ENCODE measurements at regions not wholly inside any gene's neighbourhood (a gene's known extent, or its start where the extent isn't known, plus 50 kb on each side); places are given as distances from the start of the nearest gene placed in this dataset.

DNA sequence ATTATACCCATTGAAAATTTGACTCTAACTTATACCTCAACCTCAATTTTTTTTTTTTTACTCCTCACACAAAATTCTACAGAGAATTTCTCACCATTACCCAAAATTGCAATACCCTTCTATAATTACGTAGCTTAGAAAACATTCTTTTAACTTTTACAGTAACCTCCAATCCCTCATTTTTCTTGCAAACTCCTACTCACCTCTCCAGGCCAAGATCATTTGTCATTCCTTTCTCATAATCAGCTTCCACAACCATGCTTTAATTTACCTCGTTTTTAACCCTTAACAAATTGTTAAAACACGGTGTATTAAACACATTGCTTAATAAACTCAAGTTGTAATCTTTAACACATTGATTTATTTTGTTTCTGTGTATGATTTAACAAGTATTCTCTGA, 289.7 kb upstream of the TRAM1L1 start:
- TF ChIP-seq POLR2A (IDR thresholded peaks at IDR 0.05) (no peak), CTCF (IDR thresholded peaks at IDR 0.05) (no peak)
- Histone ChIP-seq H3K27me3 (no peaks in the 10 kb centered on the region), H3K36me3 (no peaks in the 10 kb centered on the region), H3K9me3 (no peaks in the 10 kb centered on the region), H3K4me3 (no peak overlapping the region), H3K4me1 (no peaks in the 10 kb centered on the region), H3K27ac (no peak overlapping the region)
- intact Hi-C loops (cut with DNase I; ENCODE audit: low total_unique reads) = no loop called here
- no peak for DNase-seq

DNA sequence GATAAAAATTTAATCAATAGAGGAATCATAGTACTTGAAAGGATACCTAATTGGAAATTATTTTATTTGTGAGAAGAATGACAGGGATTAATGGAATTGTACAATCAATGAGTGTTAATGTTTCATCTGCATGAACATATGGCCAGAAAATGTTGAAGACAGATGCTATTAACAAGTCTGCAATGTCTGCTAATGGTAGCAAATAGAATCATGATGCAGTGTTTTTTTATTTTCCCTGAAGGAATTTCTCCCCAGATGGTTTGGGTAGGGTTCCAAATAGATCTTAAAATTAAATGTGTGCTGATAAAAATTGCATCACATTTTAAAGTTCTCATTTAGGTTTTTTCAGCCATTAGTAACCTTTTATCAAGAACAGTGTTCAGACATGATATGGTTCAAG, 291.3 kb upstream of the TRAM1L1 start:
- intact Hi-C loops (cut with DNase I; ENCODE audit: low total_unique reads) = no loop called here
- H3K4me3 ChIP-seq = no peak overlapping the region
- TF ChIP-seq POLR2A (IDR thresholded peaks at IDR 0.05) (no peak), CTCF (IDR thresholded peaks at IDR 0.05) (no peak)
- no peaks in the 10 kb centered on the region for H3K4me1 ChIP-seq
- H3K36me3 ChIP-seq = no peaks in the 10 kb centered on the region
- DNase-seq = no peak
- no peaks in the 10 kb centered on the region for H3K9me3 ChIP-seq
- no peak overlapping the region for H3K27ac ChIP-seq
- no peaks in the 10 kb centered on the region for H3K27me3 ChIP-seq

DNA sequence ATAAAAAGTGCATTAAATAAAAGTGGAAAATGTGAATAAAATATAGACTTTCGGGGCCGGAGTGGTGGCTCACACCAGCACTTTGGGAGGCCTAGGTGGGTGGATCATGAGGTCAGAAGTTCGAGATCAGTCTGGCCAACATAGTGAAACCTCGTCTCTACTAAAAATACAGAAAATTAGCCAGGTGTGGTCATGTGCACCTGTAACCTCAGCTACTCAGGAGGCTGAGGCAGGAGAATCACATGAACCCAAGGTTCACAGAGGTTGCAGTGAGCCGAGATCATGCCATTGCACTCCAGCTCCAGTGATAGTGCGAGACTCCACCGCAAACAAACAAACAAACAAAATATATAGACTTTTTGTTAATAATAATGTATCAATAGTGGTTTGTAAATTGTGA, 293.6 kb upstream of the TRAM1L1 start:
- DNase-seq = no peak
- no peaks in the 10 kb centered on the region for H3K9me3 ChIP-seq
- no peaks in the 10 kb centered on the region for H3K27me3 ChIP-seq
- no peak overlapping the region for H3K27ac ChIP-seq
- no peak overlapping the region for H3K4me3 ChIP-seq
- intact Hi-C loops (cut with DNase I; ENCODE audit: low total_unique reads) = no loop called here
- no peaks in the 10 kb centered on the region for H3K4me1 ChIP-seq
- no peaks in the 10 kb centered on the region for H3K36me3 ChIP-seq
- no peak for TF ChIP-seq POLR2A (IDR thresholded peaks at IDR 0.05)

DNA sequence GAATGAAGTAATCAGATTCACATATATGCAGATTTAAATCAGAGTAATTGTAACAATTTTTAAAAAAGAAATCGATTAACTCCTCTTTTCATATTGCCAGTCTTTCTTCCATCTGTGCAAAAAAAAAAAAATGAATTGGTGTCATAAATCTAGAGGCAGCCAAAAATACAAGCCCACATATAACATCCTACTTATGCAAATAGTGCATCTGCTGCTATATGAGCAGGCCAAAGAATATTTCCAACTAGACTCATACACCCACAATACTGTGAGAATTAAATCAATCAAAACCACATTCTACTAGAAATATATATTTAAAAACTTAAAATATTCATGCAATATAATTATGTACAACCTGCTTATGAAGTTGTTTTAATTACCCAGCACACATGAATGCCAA, 298.1 kb upstream of the TRAM1L1 start:
- DNase-seq = no peak
- Histone ChIP-seq H3K4me3 (no peak overlapping the region), H3K27me3 (no peaks in the 10 kb centered on the region), H3K27ac (no peak overlapping the region), H3K4me1 (no peaks in the 10 kb centered on the region), H3K36me3 (no peaks in the 10 kb centered on the region), H3K9me3 (no peaks in the 10 kb centered on the region)
- intact Hi-C loops (cut with DNase I; ENCODE audit: low total_unique reads) = no loop called here
- TF ChIP-seq POLR2A (IDR thresholded peaks at IDR 0.05) = no peak
- TF ChIP-seq CTCF (IDR thresholded peaks at IDR 0.05) = no peak

- H3K27ac ChIP-seq = no peak overlapping the region
- H3K4me3 ChIP-seq = no peak overlapping the region
- no peak for DNase-seq
- no peaks in the 10 kb centered on the region for H3K27me3 ChIP-seq
- intact Hi-C loops (cut with DNase I; ENCODE audit: low total_unique reads) = no loop called here
- no peaks in the 10 kb centered on the region for H3K9me3 ChIP-seq
- H3K4me1 ChIP-seq = no peaks in the 10 kb centered on the region
- no peaks in the 10 kb centered on the region for H3K36me3 ChIP-seq
- no peak for TF ChIP-seq POLR2A (IDR thresholded peaks at IDR 0.05)
- TF ChIP-seq CTCF (IDR thresholded peaks at IDR 0.05) = no peak
Observed at GRCh38 chr4:117385526-117385925, 300.1 kb upstream of the TRAM1L1 start.

DNA sequence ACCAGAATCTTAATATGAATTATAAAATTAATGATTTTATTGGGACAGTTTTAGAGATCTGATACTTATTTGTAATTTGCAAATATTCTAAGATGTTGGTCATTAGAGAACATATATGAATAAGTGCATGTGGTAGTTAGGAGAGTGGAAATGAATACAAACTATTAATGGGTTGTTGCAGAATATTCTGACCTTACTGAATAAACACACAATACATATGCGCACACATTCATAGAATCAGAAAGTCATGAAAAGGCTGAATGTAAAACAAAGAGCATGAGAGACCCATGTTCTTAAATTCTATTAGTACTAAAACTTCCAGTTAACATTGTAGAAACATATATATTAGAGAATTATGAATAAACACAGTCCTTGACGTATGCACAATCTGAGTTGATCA, 301.7 kb upstream of the TRAM1L1 start:
- TF ChIP-seq POLR2A (IDR thresholded peaks at IDR 0.05) = no peak
- Histone ChIP-seq H3K4me1 (no peaks in the 10 kb centered on the region), H3K9me3 (no peaks in the 10 kb centered on the region), H3K27ac (no peak overlapping the region), H3K36me3 (no peaks in the 10 kb centered on the region), H3K27me3 (no peaks in the 10 kb centered on the region), H3K4me3 (no peak overlapping the region)
- no peak for DNase-seq
- intact Hi-C loops (cut with DNase I; ENCODE audit: low total_unique reads) = no loop called here
